NCI-H510A (cell line): ENCODE measurements at regions not wholly inside any gene's neighbourhood (a gene's known extent, or its start where the extent isn't known, plus 50 kb on each side); places are given as distances from the start of the nearest gene placed in this dataset.
"Not testable (repeated sequence)": the region's sequence is repeated elsewhere in the genome, so short reads cannot be mapped to it uniquely, and the experiment has no call there.

Source experiments
- DNase-seq: peaks from one replicate; lab custom pipeline; 2025; lab: John Stamatoyannopoulos, UW

DNA sequence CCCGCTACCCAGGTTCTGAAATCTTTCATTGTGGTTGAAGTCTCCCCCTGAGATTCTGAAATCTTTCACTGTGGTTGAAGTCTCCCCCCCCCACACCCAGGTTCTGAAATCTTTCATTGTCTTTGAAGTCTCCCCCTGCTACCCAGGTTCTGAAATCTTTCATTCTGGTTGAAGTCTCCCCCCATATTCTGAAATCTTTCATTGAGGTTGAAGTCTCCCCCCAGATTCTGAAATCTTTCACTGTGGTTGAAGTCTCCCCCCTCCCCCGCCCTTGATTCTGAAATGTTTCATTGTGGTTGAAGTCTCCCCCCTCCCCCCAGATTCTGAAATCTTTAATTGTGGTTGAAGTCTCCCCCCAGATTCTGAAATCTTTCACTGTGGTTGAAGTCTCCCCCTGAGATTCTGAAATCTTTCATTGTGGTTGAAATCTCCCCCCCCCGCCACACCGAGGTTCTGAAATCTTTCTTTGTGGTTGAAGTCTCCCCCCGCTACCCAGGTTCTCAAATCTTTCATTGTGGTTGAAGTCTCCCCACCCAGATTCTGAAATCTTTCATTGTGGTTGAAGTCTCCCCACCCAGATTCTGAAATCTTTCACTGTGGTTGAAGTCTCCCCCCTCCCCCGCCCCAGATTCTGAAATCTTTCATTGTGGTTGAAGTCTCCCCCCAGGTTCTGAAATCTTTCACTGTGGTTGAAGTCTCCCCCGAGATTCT lies 915.2 kb downstream of the BRD1 start:
- not testable (repeated sequence) for DNase-seq

DNA sequence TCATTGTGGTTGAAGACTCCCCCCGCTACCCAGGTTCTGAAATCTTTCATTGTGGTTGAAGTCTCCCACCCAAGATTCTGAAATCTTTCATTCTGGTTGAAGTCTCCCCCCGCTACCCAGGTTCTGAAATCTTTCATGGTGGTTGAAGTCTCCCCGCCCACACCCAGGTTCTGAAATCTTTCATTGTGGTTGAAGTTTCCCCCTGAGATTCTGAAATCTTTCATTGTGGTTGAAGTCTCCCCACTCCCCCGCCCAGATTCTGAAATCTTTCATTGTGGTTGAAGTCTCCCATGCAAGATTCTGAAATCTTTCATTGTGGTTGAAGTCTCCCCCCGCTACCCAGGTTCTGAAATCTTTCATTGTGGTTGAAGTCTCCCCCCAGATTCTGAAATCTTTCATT lies 916.0 kb downstream of the BRD1 start:
- not testable (repeated sequence) for DNase-seq

- not testable (repeated sequence) for DNase-seq
Measured at GRCh38 chr22:48911067-48911466, 916.6 kb downstream of the BRD1 start.

DNA sequence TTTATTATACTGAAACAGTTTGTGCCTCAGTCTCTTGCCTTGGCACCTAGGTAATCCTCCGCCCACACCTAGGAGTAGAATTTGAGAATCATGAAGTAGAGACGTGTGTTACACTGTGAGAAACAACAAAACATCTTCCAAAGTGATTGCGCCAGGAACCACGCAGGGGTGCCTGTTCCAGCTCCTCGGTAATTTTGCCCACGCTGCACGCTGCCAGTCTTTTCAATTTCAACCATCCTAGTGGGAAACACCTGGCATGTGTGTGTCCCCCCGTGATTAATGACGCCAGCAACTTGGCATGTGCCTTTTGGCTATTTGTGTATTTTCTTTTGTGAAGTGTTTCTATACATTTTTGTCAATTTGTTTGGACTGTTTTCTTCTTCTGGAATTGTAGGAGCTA lies 919.1 kb downstream of the BRD1 start:
- DNase-seq = no peak

DNA sequence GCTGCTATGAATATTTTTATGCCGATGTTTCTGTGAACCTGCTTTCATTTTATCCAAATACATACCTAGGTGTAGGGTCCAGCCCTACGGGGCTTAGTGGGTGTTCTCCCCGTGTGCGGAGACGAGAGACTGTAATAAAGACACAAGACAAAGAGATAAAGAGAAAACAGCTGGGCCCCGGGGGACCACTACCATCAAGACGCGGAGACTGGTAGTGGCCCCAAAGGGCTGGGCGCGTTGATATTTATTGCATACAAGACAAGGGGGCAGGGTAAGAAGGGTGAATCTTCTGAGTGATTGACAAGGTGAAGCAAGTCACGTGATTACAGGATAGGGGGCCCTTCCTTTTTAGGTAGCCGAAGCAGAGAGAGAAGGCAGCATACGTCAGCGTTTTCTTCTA lies 920.1 kb downstream of the BRD1 start:
- DNase-seq = no peak

- no peak for DNase-seq
Measured at GRCh38 chr22:48906216-48906835, 921.3 kb downstream of the BRD1 start.

DNA sequence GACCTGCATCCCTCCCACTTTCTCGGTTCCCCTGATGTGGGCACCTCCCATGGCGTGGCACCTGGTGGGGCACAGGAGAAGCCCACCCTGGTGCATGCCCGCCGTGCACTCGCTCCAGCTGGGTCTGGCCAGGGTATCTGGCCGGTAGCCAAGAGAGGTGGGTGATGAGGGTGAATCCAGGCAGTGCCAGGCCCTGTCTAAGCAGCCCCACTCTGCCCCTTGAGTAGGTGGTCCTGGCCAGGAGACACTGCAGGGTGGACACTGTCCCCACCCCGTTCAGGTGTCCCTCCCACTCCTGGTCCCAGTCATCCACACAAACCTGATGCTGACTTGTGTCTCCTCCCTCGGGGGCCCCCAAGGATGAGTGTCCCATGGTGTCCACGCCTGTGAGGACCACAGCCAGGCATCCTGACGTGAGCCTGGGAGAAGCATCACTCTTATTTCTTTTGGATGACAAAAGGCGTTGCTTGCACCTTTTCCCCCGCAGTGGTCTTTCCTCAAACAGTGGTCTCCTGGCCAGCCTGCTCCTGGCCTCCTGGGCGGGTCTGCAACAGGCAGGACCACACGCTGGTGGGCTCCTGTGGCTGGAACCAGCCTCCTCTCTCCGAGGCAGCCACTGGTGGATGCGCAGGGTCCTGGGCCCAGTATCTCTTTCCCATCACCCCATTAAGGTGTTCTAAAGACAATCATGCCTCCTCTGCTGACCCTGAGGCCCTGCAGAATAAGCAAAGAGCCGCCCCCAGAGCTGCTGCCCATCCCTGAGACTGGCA lies 922.3 kb downstream of the BRD1 start:
- no peak for DNase-seq

DNA sequence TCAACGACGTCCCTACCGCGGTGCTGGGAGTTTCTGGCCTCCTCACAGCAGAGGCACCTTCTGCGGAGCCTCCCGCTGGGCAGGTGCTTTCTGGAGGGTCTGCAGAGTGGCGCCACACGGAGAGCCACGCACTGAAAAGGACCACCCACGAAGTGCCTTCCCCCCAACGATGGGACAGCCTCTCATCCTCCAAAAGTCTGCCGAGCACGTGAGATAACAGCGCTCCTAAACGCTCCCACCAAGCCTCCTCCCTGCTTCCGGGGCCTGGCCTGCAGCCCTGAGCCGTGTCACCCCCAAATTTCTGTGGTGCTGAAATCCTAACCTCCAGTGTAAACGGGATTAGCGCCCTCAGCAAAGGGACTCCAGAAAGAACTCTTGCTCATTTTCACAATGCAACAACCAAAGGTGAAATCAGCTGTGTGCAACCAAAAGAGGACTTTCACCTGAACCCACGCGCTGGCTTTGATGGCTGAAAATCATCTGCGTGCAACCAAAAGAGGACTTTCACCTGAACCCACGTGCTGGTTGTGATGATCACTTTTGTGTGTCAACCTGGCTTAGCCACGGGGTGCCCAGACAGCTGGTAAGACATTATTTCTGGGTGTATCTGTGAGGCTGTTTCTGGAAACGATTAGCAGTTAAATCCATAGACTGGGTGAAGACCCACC lies 924.6 kb downstream of the BRD1 start:
- DNase-seq = no peak

- no peak for DNase-seq
Measured at GRCh38 chr22:48902001-48902869, 925.4 kb downstream of the BRD1 start.

DNA sequence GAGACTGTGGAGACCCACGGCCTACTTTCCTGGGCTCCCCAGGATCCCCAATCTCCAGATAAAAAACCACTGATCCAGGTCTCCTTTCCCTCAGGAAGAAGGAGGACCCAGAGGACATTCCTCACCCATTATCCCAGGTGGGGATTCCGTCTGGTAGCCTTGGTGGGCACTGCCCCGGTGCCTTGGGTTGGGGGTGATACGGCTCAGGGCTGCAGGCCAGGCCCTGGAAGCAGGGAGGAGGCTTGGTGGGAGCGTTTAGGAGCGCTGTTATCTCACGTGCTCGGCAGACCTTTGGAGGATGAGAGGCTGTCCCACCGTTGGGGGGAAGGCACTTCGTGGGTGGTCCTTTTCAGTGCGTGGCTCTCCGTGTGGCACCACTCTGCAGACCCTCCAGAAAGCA lies 926.3 kb downstream of the BRD1 start:
- no peak for DNase-seq

GRCh38 chr22:48900626-48901025 lies 927.0 kb downstream of the BRD1 start:
- no peak for DNase-seq

- DNase-seq = no peak
Measured at GRCh38 chr22:48900327-48900597, 927.4 kb downstream of the BRD1 start.

DNA sequence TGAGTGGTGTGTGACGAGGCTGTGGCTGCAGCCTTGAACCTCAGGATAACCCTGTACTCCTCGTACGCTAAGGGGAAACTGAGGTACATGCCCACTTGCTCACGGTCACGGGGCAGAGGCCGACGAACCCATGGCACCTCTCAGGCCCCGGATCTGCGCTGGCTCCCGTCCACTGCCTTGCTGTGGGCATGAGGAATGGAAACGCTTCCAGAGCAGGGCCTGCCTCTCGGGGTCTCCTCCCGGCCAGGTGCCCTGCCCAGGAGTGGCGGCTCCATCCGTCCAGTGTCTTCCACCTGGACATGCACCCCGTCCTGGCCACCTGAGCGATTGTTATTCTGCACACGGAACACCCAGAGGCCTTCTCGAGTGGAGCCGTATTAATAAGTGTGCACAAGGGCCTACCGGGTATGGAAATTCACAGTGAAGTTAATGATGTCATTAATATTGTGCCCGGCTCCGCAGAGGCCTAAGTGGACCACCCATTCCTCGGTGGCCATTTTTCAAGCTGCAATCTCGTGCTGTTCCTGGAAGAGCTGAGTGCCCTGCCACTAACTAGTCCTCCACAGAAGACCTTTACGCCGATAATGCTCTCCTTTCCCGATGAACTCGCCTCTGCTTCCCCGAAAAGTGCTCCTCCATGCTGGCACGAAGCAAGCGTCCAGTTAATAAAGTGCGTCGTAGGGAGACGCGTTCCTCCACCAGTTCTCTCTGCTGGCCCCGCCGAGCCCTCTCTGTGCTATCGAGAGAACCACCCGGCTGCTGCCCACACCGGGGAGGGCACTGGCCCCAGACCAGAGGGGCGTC lies 927.9 kb downstream of the BRD1 start:
- no peak for DNase-seq

GRCh38 chr22:48898524-48899250 lies 929.0 kb downstream of the BRD1 start:
- DNase-seq = no peak

DNA sequence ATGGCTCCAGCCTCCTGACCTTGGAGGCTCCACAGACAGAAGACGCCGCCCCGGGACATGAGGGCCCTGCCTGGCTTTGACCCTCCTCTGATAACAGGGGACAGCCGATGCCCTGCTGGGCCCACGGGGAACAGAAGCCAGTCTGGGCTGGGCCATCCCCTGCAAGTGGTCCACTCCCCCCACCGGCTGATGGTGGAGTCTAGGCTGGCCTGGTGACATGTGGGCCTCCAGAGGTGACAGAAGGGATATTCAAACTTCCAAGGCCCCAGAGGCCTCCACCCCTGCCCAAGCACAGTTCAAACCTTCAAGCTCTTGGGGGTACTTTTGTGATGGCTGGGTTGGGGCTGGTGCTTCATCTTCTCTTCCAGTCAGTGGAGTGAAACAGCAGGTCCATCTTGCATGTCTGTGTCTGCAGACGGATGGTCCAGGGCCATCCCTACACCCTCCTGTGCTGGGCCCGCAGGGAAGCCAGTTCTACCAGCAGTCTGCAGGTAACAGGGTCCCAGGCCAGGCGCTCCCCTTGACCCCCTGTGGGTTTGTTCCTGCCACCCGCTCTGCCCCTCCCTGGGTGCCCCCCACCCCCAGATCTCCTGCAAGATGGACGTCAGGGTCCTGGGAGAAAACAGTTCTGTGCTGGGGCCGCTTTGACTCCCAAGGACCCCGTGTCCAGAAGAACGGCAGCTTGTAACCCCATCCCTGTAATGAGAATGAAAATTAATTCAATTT lies 929.9 kb downstream of the BRD1 start:
- DNase-seq = no peak

DNA sequence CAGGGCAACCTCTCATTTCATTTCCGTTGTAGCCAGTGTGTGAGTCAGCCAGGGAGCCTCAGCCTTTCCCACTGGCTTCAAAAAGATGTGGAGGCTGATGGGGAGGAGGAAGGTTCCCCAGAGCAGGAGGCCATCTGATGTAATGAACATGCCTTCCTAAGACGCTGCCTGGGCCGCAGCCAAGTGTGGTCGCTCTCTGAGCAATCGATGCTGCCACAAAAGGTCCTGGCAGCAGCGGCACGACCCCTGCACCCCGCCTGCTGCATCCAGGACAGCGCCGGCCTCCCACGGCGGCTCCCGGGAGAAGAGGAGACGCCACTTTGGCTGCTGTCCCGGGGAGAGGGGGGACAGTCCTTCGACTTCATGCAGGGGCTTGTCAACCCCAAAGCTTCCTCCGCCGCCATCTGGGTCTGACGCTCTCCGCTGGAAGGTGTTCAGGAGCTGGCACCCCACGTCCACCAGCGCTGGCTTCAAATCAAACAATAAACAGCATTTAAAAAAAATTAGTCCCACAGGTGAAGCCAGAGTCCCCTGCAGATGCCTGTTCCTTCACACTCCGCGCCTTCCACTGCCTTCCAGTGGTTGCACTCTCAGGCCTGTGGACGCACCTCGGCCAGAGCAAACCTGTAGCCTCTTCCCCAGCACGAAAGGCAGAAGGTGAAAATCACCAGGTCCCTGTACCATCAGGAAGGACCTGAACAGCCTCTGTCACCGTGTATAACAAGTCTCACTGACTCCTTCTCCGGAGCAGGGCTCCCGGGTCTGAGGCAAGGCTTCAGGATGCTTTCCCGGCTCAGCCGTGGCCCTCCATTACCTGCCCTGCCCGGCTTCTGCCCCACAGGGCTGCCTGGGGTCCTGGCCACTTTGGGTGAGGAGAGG lies 930.7 kb downstream of the BRD1 start:
- no peak for DNase-seq

DNA sequence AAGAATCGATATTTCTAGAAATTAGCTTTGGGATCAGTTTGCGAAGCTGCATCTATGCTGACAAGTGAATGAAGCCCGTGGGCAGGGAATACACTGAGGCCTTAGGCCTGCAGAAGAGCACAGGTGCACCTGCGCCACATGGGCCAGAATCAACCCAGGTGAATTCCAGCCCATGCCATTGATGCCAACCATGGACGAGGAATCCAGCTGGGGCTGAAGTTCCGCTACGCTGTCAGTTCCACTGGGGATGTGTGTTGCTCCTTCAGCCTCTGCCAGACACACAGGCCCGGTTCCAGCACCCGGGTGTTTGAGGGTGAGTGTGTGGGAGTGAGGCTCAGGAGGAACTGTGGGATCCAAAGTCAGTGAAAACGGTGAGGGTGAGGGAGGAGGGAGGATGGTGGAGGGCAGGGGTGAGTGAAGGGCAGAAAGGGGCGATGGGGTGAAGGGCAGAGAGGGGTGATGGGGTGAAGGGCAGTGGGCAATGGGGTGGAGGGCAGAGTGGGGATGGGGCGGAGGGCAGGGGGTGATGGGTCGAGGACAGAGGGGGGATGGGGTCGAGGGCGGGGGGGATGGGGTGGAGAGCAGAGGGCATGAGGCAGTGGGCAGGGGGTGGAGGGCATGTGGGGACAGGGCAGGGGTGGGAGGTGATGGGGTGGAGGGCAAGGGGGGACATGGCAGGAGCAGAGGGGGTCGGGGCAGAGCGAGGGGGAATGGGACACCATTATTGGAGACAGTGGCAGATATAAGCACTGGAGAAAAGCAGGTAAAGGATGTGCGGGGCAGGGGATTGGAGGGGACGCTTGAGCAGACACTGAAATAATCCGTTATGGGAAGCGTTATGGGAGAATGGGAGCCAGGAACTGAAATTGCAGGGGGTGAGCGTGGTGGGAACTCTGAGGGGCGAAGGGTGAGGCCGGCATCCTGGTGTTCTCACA lies 931.6 kb downstream of the BRD1 start:
- DNase-seq = no peak

DNA sequence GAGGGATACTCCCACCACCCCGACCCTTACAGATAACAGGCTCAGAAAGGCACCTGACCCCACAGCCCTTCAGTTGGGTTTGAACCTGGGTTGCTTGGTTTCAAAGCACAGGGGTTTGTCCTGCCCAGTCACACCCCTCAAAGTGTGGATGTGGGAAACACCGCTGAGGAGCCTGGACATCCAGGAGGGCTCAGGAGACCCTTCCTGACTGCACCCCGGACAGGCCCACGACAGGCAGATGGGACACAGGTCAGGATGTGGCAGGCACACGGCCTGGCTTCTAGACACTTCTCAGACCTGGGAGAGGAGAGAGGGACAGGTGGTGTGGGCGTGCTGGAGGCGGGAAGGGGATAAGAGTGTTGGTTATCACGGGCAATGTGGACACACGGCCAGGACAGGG lies 932.3 kb downstream of the BRD1 start:
- DNase-seq = no peak
